ENCODE measurements at regions not wholly inside any gene's neighbourhood (a gene's known extent, or its start where the extent isn't known, plus 50 kb on each side); places are given as distances from the start of the nearest gene placed in this dataset.

- no peak for DNase-seq (ENCODE audit: low spot score)
- Mint-ChIP-seq H3K4me3 (no peak overlapping the region), H3K27ac (no peak overlapping the region; the same call in 1 of the 2 replicates), H3K4me1 (peaks cover 9% of the 10 kb centered on the region; the same call in 2 of the 3 replicates), H3K27me3 (ENCODE audit: insufficient read depth, low read depth, poor library complexity) (peaks cover 5% of the 10 kb centered on the region), H3K36me3 (ENCODE audit: low read depth) (no peaks in the 10 kb centered on the region), H3K9me3 (no peaks in the 10 kb centered on the region)
- Histone ChIP-seq H3K27me3 (ENCODE audit: insufficient read depth) (no peaks in the 10 kb centered on the region), H3K9me2 (ENCODE audit: insufficient read depth) (no peaks in the 10 kb centered on the region), H2AFZ (no peak overlapping the region), H3K4me2 (no peak overlapping the region), H3K79me2 (replicated peaks; ENCODE audit: insufficient read depth) (no peaks in the 10 kb centered on the region), H3F3A (replicated peaks; ENCODE audit: low read depth) (no peaks in the 10 kb centered on the region), H3K4me1 (ENCODE audit: insufficient read depth) (no peaks in the 10 kb centered on the region), H3K36me3 (ENCODE audit: insufficient read depth) (no peaks in the 10 kb centered on the region), H3K27ac (ENCODE audit: low read depth) (no peak overlapping the region), H3K4me3 (no peak overlapping the region), H4K20me1 (replicated peaks; ENCODE audit: insufficient read depth) (no peaks in the 10 kb centered on the region)
- TF ChIP-seq NANOG (IDR thresholded peaks at IDR 0.05; ENCODE audit: borderline replicate concordance): no peak
- TF ChIP-seq REST (IDR thresholded peaks at IDR 0.05; ENCODE audit: unreplicated experiment): no peak
- no peak for TF ChIP-seq EZH2phosphoT487 (IDR thresholded peaks at IDR 0.05; ENCODE audit: unreplicated experiment)
- no peak for TF ChIP-seq ZNF462 (CRISPR knock-in tag; IDR thresholded peaks at IDR 0.05)
- no peak for TF ChIP-seq POLR2AphosphoS5 (IDR thresholded peaks at IDR 0.05; ENCODE audit: low read depth)
- TF ChIP-seq CREB1 (CRISPR knock-in tag; IDR thresholded peaks at IDR 0.05; ENCODE audit: low read depth): no peak
- TF ChIP-seq ETS1 (IDR thresholded peaks at IDR 0.05): no peak
- TF ChIP-seq CTCF (conservative IDR thresholded peaks at IDR 0.05; ENCODE audit: low read depth in 2 of 2): no peak
- TF ChIP-seq STAT1 (IDR thresholded peaks at IDR 0.05; ENCODE audit: unreplicated experiment): no peak
- TF ChIP-seq JUNB (IDR thresholded peaks at IDR 0.05; ENCODE audit: unreplicated experiment): no peak
- no peak for ATAC-seq
Observed at GRCh38 chr13:37486171-37486681, 112.3 kb downstream of the POSTN start.

Data from GM23338 (cell line).